ENCODE measurements at regions not wholly inside any gene's neighbourhood (a gene's known extent, or its start where the extent isn't known, plus 50 kb on each side); places are given as distances from the start of the nearest gene placed in this dataset.

- DNase-seq (ENCODE audit: extremely low read depth, low read depth): no peak
- no peak for TF ChIP-seq CTCF (IDR thresholded peaks at IDR 0.05; ENCODE audit: low read depth, low read length)
These were observed 155.2 kb downstream of the FBXO15 start for GRCh38 chr18:73992242-73993022.

- DNase-seq (ENCODE audit: extremely low read depth, low read depth): no peak
- TF ChIP-seq CTCF (IDR thresholded peaks at IDR 0.05; ENCODE audit: low read depth, low read length): no peak
These were observed 156.1 kb downstream of the FBXO15 start for GRCh38 chr18:73991570-73991969.

- DNase-seq (ENCODE audit: extremely low read depth, low read depth): no peak
- no peak for TF ChIP-seq CTCF (IDR thresholded peaks at IDR 0.05; ENCODE audit: low read depth, low read length)
These were observed 157.4 kb downstream of the FBXO15 start for GRCh38 chr18:73990258-73990657.

- no peak for TF ChIP-seq CTCF (IDR thresholded peaks at IDR 0.05; ENCODE audit: low read depth, low read length)
These were observed 160.2 kb downstream of the FBXO15 start for GRCh38 chr18:73987247-73987980.

GRCh38 chr18:73986711-73987110 lies 160.9 kb downstream of the FBXO15 start:
- TF ChIP-seq CTCF (IDR thresholded peaks at IDR 0.05; ENCODE audit: low read depth, low read length): no peak
- no peak for DNase-seq (ENCODE audit: extremely low read depth, low read depth)

More at GRCh38 chr18:73987247-73987980, 160.2 kb downstream of the FBXO15 start:
- DNase-seq (ENCODE audit: extremely low read depth, low read depth): no peak

- no peak for DNase-seq (ENCODE audit: extremely low read depth, low read depth)
- no peak for TF ChIP-seq CTCF (IDR thresholded peaks at IDR 0.05; ENCODE audit: low read depth, low read length)
These were observed 161.6 kb downstream of the FBXO15 start for GRCh38 chr18:73985855-73986625.
